ENCODE measurements at regions not wholly inside any gene's neighbourhood (a gene's known extent, or its start where the extent isn't known, plus 50 kb on each side); places are given as distances from the start of the nearest gene placed in this dataset.
A peak's percentile ranks its signal among the peaks of the same experiment; 100 is the strongest.

GRCh38 chr14:105853907-105854599 is 327.7 kb downstream of the TMEM121 start:
- H3K9me3 ChIP-seq (ENCODE audit: control extremely low read depth in 1 of 3, control insufficient read depth in 2 of 3, insufficient read depth in 1 of 3, low read length in 2 of 3): peaks cover 0 to 18% (median 0%) of the 10 kb centered on the region in 3 donors
- DNase-seq (peak; percentile 37), ATAC-seq (ENCODE audit: low read depth) (no peak)
- TF ChIP-seq EZH2 (IDR thresholded peaks at IDR 0.05; ENCODE audit: borderline replicate concordance, insufficient read depth, low read depth, low read length, poor library complexity, severe bottlenecking): no peak
- TF ChIP-seq CTCF (IDR thresholded peaks at IDR 0.05): no peak
- H2AFZ ChIP-seq (ENCODE audit: insufficient read depth, low read depth, low read length, poor library complexity, severe bottlenecking): no peak overlapping the region
- peaks cover 88% of the 10 kb centered on the region for H4K20me1 ChIP-seq (ENCODE audit: control insufficient read depth, insufficient read depth, low read length, poor library complexity, severe bottlenecking)
- H3K4me3 Mint-ChIP-seq: peak overlapping the region; percentile 98
- H3K9me3 Mint-ChIP-seq (ENCODE audit: insufficient read depth): no peaks in the 10 kb centered on the region
- H3K4me2 ChIP-seq (replicated peaks; ENCODE audit: low read depth, low read length, poor library complexity, severe bottlenecking): peak overlapping the region; percentile 72
- H3K4me1 Mint-ChIP-seq: peaks cover 47% of the 10 kb centered on the region
- 82% methylated on average over 21 of the region's 25 CpGs for WGBS (ENCODE audit: insufficient coverage)
- peak overlapping the region; percentile 98 for H3K27ac Mint-ChIP-seq
- ChIA-PET CTCF (no interaction called here), POLR2A (interaction anchor here (0.6 to 2.5 kb wide), 3 partner anchors 8 to 80 kb away, joined by 3 to 12 read pairs (median 4); no protein-coding TSS in a partner anchor)
- intact Hi-C loops (cut with micrococcal nuclease): loop anchor here (10.0 kb wide), 1 partner anchor 169 kb away; no protein-coding TSS in a partner anchor
- H3K9ac ChIP-seq (ENCODE audit: low read length): no peak overlapping the region
- H3K27me3 Mint-ChIP-seq: no peaks in the 10 kb centered on the region
- H3K36me3 ChIP-seq (replicated peaks in 1 of 2; ENCODE audit: control extremely low read depth in 1 of 2, control insufficient read depth in 1 of 2, extremely low read depth in 1 of 2, insufficient read depth in 2 of 2, low read length in 1 of 2): peaks cover 3 to 91% of the 10 kb centered on the region in 2 experiments
- peaks cover 8 to 51% of the 10 kb centered on the region in 2 donors for H3K4me1 ChIP-seq (ENCODE audit: control insufficient read depth in 2 of 2, insufficient read depth in 2 of 2, low read length in 2 of 2)
- H3K27ac ChIP-seq (ENCODE audit: low read length in 2 of 2): peak overlapping the region; percentile 86 to 94
- H3K4me3 ChIP-seq (ENCODE audit: control extremely low read depth in 1 of 5, extremely low read depth in 1 of 5, insufficient read depth in 1 of 5, low read depth in 2 of 5, low read length in 4 of 5): peak overlapping the region in 3 of 5 experiments; percentile 11 to 100 (median 15)
- H3K79me2 ChIP-seq (ENCODE audit: control insufficient read depth, insufficient read depth, low read length): peaks cover 46% of the 10 kb centered on the region
- no peaks in the 10 kb centered on the region for H3K27me3 ChIP-seq (replicated peaks in 1 of 4; ENCODE audit: control extremely low read depth in 1 of 4, control insufficient read depth in 3 of 4, insufficient read depth in 4 of 4, low read length in 3 of 4)
